A673 (cell line): ENCODE measurements at regions not wholly inside any gene's neighbourhood (a gene's known extent, or its start where the extent isn't known, plus 50 kb on each side); places are given as distances from the start of the nearest gene placed in this dataset.

ENCODE experiments used
- BruUV-seq: library from RNA; stranded (reverse); fragments of 400-500 nt; replicated peaks from 2 replicates; lab custom pipeline; 2021; lab: Mats Ljungman, UMichigan
- CTCF ChIA-PET: fragments of 300-600 bp; sonication (Branson Sonifier 250); formaldehyde crosslinking; loops from one replicate; lab custom pipeline; 2022; ENCODE audit warnings: antibody characterized with exemption; lab: Charles Lee
- POLR2A ChIA-PET: fragments of 300-600 bp; sonication (Branson Sonifier 250); formaldehyde crosslinking; loops from one replicate; lab custom pipeline; 2022; ENCODE audit warnings: antibody characterized with exemption; ENCODE audit not compliant: low non-redundant PET; lab: Charles Lee
- DNase-seq: peaks from one replicate; pipeline ENCODE4 v3.0.0-alpha.2; 2015; ENCODE audit warnings: low spot score
- H3K27ac ChIP-seq: fragments of 200-600 bp; sonication (generic); 2 replicates; pipeline ENCODE4 v1.5.1; 2016; ENCODE audit warnings: mixed run types, low read depth, mild to moderate bottlenecking, mixed read lengths, antibody characterized with exemption, low read length; ENCODE audit not compliant: poor library complexity, severe bottlenecking
- H3K27me3 ChIP-seq: fragments of 200-600 bp; sonication (generic); replicated peaks from 2 replicates; pipeline ENCODE4 v1.6.1; 2017; ENCODE audit warnings: mixed run types, low read depth, mild to moderate bottlenecking, mixed read lengths, antibody characterized with exemption, low read length; ENCODE audit not compliant: insufficient read depth, poor library complexity
- H3K36me3 ChIP-seq: fragments of 200-600 bp; sonication (generic); 2 replicates; pipeline ENCODE4 v1.6.1; 2016; ENCODE audit warnings: mixed run types, mild to moderate bottlenecking, mixed read lengths, antibody characterized with exemption, low read length; ENCODE audit not compliant: insufficient read depth, poor library complexity, severe bottlenecking
- H3K4me1 ChIP-seq: fragments of 200-600 bp; sonication (generic); 2 replicates; pipeline ENCODE4 v1.6.1; 2017; ENCODE audit warnings: mixed run types, mild to moderate bottlenecking, mixed read lengths, antibody characterized with exemption, low read length; ENCODE audit not compliant: insufficient read depth, poor library complexity, severe bottlenecking
- H3K4me3 ChIP-seq: fragments of 200-600 bp; sonication (generic); 2 replicates; pipeline ENCODE4 v1.5.1; 2016; ENCODE audit warnings: low read depth, mixed run types, mild to moderate bottlenecking, mixed read lengths, low read length; ENCODE audit not compliant: poor library complexity, severe bottlenecking
- H3K9me3 ChIP-seq: fragments of 200-600 bp; sonication (generic); 2 replicates; pipeline ENCODE4 v1.6.1; 2016; ENCODE audit warnings: mixed run types, low read depth, mild to moderate bottlenecking, mixed read lengths, antibody characterized with exemption, low read length; ENCODE audit not compliant: poor library complexity, severe bottlenecking
- CTCF ChIP-seq: fragments of 300-800, 200-600 bp; sonication (generic); conservative IDR thresholded peaks from 2 replicates; pipeline ENCODE4 v1.5.1; 2017; ENCODE audit warnings: low read depth, mild to moderate bottlenecking, antibody characterized with exemption, low read length, moderate library complexity, mixed read lengths
- EZH2 ChIP-seq: fragments of 200-600 bp; sonication (generic); IDR thresholded peaks from 2 replicates; pipeline ENCODE4 v1.6.1; 2017; ENCODE audit warnings: borderline replicate concordance, low read depth, mild to moderate bottlenecking, mixed read lengths, antibody characterized with exemption, low read length; ENCODE audit not compliant: poor library complexity, severe bottlenecking
- intact Hi-C: fragments of 100-400 bp; cut with micrococcal nuclease; formaldehyde crosslinking; loops from one replicate; pipeline ENCODE4 v1.10.0; 2022; ENCODE audit not compliant: unreplicated experiment

- no peak overlapping the region for H3K4me3 ChIP-seq
- no peaks in the 10 kb centered on the region for H3K36me3 ChIP-seq
- no peak overlapping the region for H3K27ac ChIP-seq
- no peaks in the 10 kb centered on the region for H3K4me1 ChIP-seq
- no peak for DNase-seq
- no peaks in the 10 kb centered on the region for H3K27me3 ChIP-seq
- intact Hi-C loops, result no loop called here
- BruUV-seq, result no TSS peak
- H3K9me3 ChIP-seq, result no peaks in the 10 kb centered on the region
- ChIA-PET CTCF (no interaction called here), POLR2A (no interaction called here)
- TF ChIP-seq EZH2 (no peak), CTCF (no peak)
Observed at GRCh38 chr5:162360373-162360931, 292.9 kb downstream of the GABRG2 start.

GRCh38 chr5:162372256-162372655 is 304.7 kb downstream of the GABRG2 start:
- no peaks in the 10 kb centered on the region for H3K27me3 ChIP-seq
- no TSS peak for BruUV-seq
- DNase-seq, result no peak
- TF ChIP-seq EZH2 (no peak), CTCF (no peak)
- POLR2A ChIA-PET, result no interaction called here
- H3K4me3 ChIP-seq, result no peak overlapping the region
- CTCF ChIA-PET, result no interaction called here
- no peak overlapping the region for H3K27ac ChIP-seq
- no peaks in the 10 kb centered on the region for H3K36me3 ChIP-seq
- H3K4me1 ChIP-seq, result no peaks in the 10 kb centered on the region
- intact Hi-C loops, result no loop called here
- H3K9me3 ChIP-seq, result no peaks in the 10 kb centered on the region

- POLR2A ChIA-PET, result no interaction called here
Observed at GRCh38 chr5:162377895-162378294, 310.3 kb downstream of the GABRG2 start.

More at GRCh38 chr5:162377895-162378294, 310.3 kb downstream of the GABRG2 start:
- CTCF ChIA-PET, result no interaction called here
- no peak for DNase-seq
- Histone ChIP-seq H3K27ac (no peak overlapping the region), H3K27me3 (no peaks in the 10 kb centered on the region), H3K4me3 (no peak overlapping the region), H3K4me1 (no peaks in the 10 kb centered on the region), H3K36me3 (no peaks in the 10 kb centered on the region), H3K9me3 (no peaks in the 10 kb centered on the region)
- intact Hi-C loops, result no loop called here
- TF ChIP-seq CTCF (no peak), EZH2 (no peak)
- BruUV-seq, result no TSS peak
